Spleen (tissue), 7 donors: ENCODE measurements at regions not wholly inside any gene's neighbourhood (a gene's known extent, or its start where the extent isn't known, plus 50 kb on each side); places are given as distances from the start of the nearest gene placed in this dataset.

ENCODE experiments used
- CTCF ChIP-seq, 11 experiments: fragments of 200-600 bp in 7 of 11; fragments of 450-650 bp in 4 of 11; sonication (generic) in 4 of 11; IDR thresholded peaks in 8 of 11; conservative IDR thresholded peaks in 3 of 11; 1 replicate in 7 of 11; 2 replicates in 4 of 11; pipeline versions ENCODE4 v1.4.0 to v1.8.0; 2016 to 2021; ENCODE audit warnings: antibody characterized with exemption in 11 of 11, inconsistent platforms in 4 of 11, mild to moderate bottlenecking in 1 of 11
- POLR2A ChIP-seq, 3 donors: fragments of 450-650 bp; IDR thresholded peaks; one replicate each; pipeline ENCODE4 v1.5.1; 2017; ENCODE audit warnings: antibody characterized with exemption in 3 of 3, mild to moderate bottlenecking in 1 of 3
- POLR2AphosphoS5 ChIP-seq, 3 donors: sonication (generic); formaldehyde crosslinking; IDR thresholded peaks; one replicate each; pipeline ENCODE4 v1.5.1; 2017; ENCODE audit warnings: antibody characterized with exemption in 3 of 3
- donor health status: DM: no; HTN: no; CAD: no; lungs with moderate emphysema.
- donor health status: DM: no; HTN: no; CAD: no.
- donor health status: DM: no; HTN: no; CAD: no.

GRCh38 chr3:182385356-182385755, 407.9 kb upstream of the ATP11B start:
- TF ChIP-seq CTCF (IDR thresholded peaks at IDR 0.05 in 8 of 11, conservative IDR thresholded peaks at IDR 0.05 in 3 of 11) (no peak), POLR2A (IDR thresholded peaks at IDR 0.05) (no peak), POLR2AphosphoS5 (IDR thresholded peaks at IDR 0.05) (no peak)
